GM18867 (cell line): ENCODE measurements at regions not wholly inside any gene's neighbourhood (a gene's known extent, or its start where the extent isn't known, plus 50 kb on each side); places are given as distances from the start of the nearest gene placed in this dataset.
"Not testable (repeated sequence)": the region's sequence is repeated elsewhere in the genome, so short reads cannot be mapped to it uniquely, and the experiment has no call there.

Experiments used
- ATAC-seq: cut with Tn5 transposase; IDR thresholded peaks from one replicate; pipeline ENCODE4 v1.9.1; 2021; ENCODE audit warnings: mild to moderate bottlenecking, moderate library complexity; ENCODE audit not compliant: unreplicated experiment

GRCh38 chr7:97373736-97374135 lies 256.2 kb downstream of the SDHAF3 start:
- no peak for ATAC-seq

DNA sequence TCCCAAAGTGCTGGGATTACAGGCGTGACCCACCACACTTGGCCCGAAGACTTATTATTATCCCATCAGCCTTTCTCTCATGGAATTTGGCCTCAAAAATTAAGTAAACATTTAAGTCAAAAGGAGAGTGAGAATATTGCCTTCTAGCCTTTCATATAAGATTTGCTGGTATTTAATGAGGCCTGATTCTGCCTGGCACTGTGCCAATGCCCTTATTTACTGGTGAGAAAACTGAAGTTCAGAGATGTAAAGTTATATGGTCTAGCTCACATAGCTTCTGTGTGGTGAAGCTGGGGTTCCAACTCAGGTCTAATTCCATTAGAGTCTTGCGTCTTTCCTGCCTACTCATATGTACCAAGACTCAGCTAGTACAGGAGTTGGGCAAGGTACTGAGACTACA lies 260.2 kb downstream of the SDHAF3 start:
- ATAC-seq = no peak

DNA sequence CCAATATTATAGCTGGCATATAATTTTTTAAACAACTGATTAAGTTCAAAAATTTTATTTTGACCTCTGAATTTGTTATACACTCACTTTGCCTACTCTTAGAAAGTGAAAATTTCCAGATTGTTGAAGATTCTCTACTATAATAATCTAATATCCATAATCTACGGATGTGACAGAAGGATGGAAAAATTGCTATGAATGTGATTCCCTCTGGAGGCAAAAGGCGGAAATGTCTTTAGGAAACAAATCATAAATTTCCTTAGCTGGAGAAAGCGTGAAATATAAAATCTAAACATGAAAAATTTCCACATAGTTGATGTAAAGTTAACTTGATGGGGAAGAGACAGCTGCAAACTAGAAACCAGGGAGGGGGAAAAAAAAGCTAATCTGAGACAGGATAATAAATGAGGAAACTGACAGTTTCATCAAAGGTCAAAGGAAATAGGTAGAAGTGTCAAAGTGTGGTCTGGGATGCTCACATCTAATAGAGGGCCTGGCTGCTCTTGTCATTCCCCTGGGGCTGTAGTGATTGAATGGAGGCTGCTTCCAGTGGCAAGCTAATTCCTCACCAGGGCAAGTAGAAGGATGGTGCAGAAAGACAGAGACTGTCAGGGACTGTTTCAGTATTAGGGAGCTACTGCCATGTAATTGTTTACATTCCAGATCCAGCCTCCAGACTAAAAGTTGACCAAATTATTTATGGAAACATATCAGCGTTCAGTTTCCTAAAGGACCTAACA lies 264.5 kb downstream of the SDHAF3 start:
- ATAC-seq = no peak

GRCh38 chr7:97390052-97390451 lies 272.6 kb downstream of the SDHAF3 start:
- ATAC-seq = no peak

DNA sequence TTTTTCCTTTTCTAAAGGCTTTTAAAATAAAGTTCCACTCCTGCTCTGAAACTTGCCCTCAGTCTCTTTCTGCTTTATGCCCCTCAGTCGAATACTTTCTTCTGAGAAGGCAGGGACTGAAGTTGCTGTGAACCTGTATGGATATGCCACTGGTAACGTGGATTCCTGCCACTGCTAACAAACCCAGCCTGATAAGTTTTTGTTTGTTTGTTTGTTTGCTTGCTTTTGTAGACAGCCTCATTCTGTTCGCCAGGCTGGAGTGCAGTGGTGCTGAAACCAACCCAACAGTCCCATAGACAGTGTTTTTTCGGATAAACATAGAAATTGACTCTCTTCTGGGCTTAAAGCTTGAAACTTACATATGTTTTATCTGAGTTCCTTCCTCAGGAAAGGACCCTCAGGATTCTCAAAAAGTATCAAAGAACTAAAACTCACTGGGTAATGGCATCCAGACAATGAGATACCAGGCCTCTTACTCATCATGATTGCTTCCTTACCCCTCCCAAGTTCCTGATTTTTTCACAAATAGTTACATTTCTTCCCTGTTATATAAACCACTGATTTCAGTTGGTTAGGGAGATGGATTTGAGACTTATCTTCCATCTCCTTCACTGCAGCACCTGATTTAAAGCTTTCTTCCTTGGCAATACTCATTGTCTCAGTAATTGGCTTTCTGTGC lies 273.6 kb downstream of the SDHAF3 start:
- ATAC-seq = no peak

DNA sequence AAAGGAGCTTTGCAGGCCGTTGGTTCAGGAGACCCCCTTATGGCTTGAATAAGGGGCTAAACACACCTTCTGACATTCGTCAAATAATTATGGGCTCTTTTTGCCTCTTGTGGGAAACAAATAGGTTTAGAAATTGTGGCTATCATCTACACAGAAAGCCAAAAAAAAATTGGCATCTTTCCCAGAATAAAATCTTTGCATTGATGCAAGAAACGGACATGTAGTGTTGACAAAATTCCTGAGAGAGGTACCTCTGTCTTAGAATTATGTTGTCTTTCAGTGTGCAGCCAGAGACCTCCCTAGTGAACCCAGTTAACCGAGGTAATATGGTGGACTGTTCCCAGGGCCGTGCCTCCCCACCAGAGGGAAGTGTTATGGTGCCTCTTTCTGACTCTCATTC lies 283.9 kb downstream of the SDHAF3 start:
- ATAC-seq = no peak

- no peak for ATAC-seq
These were observed 288.3 kb downstream of the SDHAF3 start for GRCh38 chr7:97405835-97406234.

- no peak for ATAC-seq
These were observed 289.6 kb downstream of the SDHAF3 start for GRCh38 chr7:97407106-97407505.

DNA sequence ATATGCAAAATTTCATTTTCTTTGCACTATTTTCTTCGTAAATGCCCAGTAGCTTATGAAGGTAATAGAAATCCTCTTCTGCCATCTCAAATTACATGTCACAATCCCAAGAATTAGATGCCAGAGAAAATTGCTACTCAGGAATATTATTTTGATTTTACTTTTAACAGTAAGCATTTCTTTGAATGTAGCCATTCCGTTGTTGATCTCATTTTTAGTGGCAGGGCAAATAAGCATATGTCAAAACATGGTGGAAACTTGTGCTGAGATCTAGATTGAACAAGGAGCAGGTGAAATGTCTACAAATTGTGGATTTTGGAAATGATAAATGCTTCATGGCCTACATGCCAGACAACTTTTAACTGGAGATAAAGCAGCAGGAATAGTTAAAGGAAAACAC lies 291.8 kb downstream of the SDHAF3 start:
- no peak for ATAC-seq

GRCh38 chr7:97418312-97418711 lies 300.8 kb downstream of the SDHAF3 start:
- ATAC-seq = no peak

DNA sequence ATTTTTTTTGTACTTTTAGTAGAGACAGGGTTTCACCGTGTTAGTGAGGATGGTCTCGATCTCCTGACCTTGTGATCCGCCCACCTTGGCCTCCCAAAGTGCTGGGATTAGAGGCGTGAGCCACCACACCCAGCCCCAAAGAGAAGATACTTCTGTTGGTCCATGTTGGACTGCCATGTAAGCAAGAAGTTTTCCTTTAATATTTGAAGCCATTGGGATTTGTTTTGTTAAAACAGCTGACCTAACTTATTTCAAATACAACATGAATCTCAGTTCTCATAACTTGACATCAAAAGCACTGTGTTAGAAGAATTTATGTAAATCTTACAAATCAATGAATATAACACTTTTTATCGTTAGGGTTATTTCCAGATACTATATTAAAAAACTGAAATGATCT lies 302.4 kb downstream of the SDHAF3 start:
- no peak for ATAC-seq

DNA sequence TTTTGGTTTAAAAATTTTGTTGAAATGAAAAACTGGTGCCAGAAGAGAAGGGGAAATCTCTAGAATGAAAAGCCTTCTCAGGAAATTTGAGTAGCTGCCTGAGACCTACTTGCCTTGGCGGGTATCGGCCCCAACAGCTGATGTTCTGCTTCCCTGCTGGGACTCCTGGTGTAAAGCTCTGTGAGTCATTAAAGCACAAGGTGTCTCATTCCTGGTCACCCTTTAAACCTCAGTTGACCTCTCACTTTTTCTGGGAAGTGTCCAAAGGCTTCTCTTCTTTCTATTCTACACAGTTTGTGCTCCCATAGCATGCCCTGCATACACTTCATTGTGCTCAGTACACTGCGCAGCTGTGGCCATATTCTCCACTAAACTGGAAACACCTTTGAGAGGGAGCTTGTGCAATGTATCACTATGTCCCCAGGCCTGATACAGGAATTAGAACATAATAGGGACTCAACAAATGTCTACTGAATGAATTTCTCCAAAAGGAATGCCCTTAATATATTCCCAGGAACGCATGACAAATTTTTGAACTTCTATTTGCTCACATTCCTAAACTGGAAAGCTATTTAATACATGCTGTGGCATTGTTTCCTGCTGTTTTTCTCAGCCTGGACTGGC lies 303.9 kb downstream of the SDHAF3 start:
- no peak for ATAC-seq

GRCh38 chr7:97422046-97422445 lies 304.5 kb downstream of the SDHAF3 start:
- no peak for ATAC-seq

GRCh38 chr7:97430006-97430405 lies 301.9 kb upstream of the TAC1 start:
- no peak for ATAC-seq

- no peak for ATAC-seq
These were observed 292.2 kb upstream of the TAC1 start for GRCh38 chr7:97439637-97440214.

GRCh38 chr7:97446361-97446760 lies 285.5 kb upstream of the TAC1 start:
- ATAC-seq = no peak

- not testable (repeated sequence) for ATAC-seq
These were observed 282.4 kb upstream of the TAC1 start for GRCh38 chr7:97449448-97449847.

DNA sequence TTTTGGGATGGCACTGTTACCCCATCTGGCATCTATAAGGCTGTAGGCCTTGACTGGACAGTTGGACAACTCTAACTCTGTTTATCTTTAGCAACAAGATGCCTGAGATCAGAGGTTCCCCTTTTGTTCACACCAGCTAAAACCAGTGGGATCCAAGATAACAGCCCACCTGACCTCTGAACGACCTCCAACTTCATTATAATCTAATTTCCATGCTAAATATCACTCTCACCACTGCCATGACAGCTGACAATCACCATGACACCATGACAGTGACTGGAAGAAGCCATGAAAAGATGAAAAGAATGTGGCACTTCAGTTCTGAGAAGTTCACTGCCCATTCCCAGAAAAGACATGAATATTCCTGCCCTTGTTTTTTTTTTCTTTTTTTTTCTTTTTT lies 281.4 kb upstream of the TAC1 start:
- ATAC-seq = no peak

- no peak for ATAC-seq
These were observed 277.2 kb upstream of the TAC1 start for GRCh38 chr7:97454636-97455035.

DNA sequence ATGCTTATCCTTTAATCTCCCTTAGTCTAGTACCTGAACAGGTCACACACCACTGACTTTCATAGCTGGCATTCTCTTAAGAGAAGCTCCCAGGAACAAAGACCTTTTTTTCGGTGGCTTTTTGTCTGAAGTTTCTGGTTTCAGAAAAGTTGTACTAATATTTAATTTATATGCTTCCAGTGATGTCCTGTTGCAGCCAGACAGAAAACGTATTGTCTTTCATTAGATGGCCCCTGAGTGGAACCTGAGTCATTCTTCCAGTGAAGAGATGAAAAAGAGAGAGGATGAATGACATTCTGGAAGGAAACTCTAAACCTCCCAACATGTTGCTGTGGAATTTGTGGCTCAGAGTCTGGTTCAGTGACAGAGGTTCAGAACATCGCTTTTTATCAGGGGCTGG lies 274.8 kb upstream of the TAC1 start:
- no peak for ATAC-seq

DNA sequence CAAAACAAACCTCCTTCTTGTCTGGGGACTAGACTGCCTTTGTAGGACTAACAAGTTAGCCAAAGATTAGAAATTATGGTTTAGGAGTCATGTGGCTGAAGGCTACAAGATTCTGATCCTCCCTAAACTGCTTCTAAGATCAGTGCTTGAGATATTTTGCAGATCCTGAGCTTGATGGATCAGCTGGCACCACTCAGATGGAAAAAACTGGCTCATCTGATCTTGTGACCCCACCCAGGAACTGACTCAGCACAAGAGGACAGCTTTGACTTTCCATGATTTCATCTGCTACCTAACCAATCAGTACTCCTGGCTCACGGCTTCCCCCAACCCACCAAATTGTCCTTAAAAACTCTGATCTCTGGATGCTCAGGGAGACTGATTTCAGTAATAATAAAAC lies 271.5 kb upstream of the TAC1 start:
- ATAC-seq = no peak

DNA sequence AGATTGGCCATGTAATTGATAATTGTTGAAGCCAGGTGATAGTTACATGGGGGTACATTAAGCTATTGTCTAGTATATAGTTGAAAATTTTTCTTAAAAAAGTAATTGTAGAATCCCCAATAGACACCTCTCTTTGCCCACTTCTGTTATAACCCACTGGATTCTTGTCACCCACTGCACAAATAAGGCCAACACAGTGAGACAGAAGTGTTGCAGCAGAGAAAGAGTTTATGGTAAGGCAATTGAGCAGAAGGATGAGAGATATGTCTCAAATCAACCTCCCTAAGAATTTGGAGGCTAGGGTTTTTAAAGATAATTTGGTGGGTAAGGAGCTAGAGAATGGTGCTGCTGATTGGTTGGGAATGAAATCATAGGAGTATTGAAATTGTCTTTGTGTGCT lies 270.3 kb upstream of the TAC1 start:
- ATAC-seq = no peak
